Nephron progenitor cell (in vitro differentiated cells): ENCODE measurements at regions not wholly inside any gene's neighbourhood (a gene's known extent, or its start where the extent isn't known, plus 50 kb on each side); places are given as distances from the start of the nearest gene placed in this dataset.

Experiments
- DNase-seq: peaks from one replicate; pipeline ENCODE4 v3.0.0; 2021
- H3K27ac Mint-ChIP-seq: 2 replicates; pipeline ENCODE4 v1.8.0; 2021; ENCODE audit warnings: mild to moderate bottlenecking, moderate library complexity, mixed read lengths
- H3K27me3 Mint-ChIP-seq: 2 replicates; pipeline ENCODE4 v1.8.0; 2021; ENCODE audit warnings: mild to moderate bottlenecking, low read depth, mixed read lengths; ENCODE audit not compliant: poor library complexity
- H3K36me3 Mint-ChIP-seq: 2 replicates; pipeline ENCODE4 v1.8.0; 2021; ENCODE audit warnings: low read depth, mixed read lengths
- H3K4me1 Mint-ChIP-seq: 2 replicates; pipeline ENCODE4 v1.8.0; 2021; ENCODE audit warnings: mixed read lengths
- H3K4me3 Mint-ChIP-seq: 2 replicates; pipeline ENCODE4 v1.8.0; 2021; ENCODE audit warnings: mild to moderate bottlenecking, moderate library complexity, mixed read lengths
- H3K9me3 Mint-ChIP-seq: 2 replicates; pipeline ENCODE4 v1.8.0; 2021; ENCODE audit warnings: mild to moderate bottlenecking, moderate library complexity, mixed read lengths
- TF ChIP-seq, protein P1 (sequence below): fragments of 200-600 bp; sonication (generic); IDR thresholded peaks from 2 replicates; pipeline ENCODE4 v1.5.0; 2021; ENCODE audit warnings: antibody characterized with exemption

DNA sequence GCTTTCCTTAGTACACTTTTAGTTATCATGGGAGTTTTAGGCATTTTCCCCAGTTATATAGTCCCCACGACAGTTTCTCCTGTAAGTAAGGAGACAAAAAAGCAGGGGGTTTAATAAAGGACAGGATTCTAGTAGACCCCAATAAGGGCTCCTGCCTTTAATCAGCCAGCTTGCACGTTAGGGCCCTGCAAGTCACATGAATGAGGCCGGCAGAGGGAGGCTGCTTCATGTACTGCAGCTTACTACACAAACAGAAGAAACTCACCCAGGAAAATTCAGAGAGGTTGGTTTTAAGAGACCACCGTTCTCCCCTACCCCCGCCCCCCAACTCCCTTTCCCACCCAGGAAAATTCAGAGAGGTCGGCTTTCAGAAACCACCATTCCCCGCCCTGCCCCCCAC lies 229.7 kb upstream of the MOCS1 start:
- Mint-ChIP-seq H3K4me3 (no peak overlapping the region), H3K27ac (no peak overlapping the region)

DNA sequence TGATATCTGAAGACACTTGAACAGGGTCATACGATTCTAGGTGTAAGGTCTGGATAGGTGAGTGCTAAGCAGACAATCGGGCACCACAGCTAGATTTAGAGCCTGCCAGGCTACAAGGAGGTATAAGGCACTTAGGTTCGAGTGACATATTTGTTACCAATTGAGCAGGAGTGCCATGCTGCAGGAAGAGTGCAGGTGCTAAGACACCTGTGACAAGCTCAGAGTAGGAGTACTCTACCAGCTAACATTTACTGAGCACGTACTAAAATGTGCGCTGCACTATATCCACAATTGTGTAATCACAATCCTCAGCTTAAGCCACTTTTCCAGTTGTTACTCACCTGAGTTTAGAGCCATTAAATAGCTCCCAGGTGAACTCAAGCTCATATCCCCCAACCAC lies 227.8 kb upstream of the MOCS1 start:
- Mint-ChIP-seq H3K4me1 (peaks cover 9% of the 10 kb centered on the region), H3K36me3 (no peaks in the 10 kb centered on the region), H3K27ac (no peak overlapping the region), H3K27me3 (peaks cover 15% of the 10 kb centered on the region), H3K4me3 (no peak overlapping the region), H3K9me3 (no peaks in the 10 kb centered on the region)
- DNase-seq = no peak
- TF ChIP-seq, protein P1, sequence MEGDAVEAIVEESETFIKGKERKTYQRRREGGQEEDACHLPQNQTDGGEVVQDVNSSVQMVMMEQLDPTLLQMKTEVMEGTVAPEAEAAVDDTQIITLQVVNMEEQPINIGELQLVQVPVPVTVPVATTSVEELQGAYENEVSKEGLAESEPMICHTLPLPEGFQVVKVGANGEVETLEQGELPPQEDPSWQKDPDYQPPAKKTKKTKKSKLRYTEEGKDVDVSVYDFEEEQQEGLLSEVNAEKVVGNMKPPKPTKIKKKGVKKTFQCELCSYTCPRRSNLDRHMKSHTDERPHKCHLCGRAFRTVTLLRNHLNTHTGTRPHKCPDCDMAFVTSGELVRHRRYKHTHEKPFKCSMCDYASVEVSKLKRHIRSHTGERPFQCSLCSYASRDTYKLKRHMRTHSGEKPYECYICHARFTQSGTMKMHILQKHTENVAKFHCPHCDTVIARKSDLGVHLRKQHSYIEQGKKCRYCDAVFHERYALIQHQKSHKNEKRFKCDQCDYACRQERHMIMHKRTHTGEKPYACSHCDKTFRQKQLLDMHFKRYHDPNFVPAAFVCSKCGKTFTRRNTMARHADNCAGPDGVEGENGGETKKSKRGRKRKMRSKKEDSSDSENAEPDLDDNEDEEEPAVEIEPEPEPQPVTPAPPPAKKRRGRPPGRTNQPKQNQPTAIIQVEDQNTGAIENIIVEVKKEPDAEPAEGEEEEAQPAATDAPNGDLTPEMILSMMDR = no peak

More for the DNA sequence above, 229.7 kb upstream of the MOCS1 start:
- H3K27me3 Mint-ChIP-seq = peaks cover 10% of the 10 kb centered on the region
- peaks cover 9% of the 10 kb centered on the region for H3K4me1 Mint-ChIP-seq
- H3K9me3 Mint-ChIP-seq = no peaks in the 10 kb centered on the region
- DNase-seq = no peak
- H3K36me3 Mint-ChIP-seq = no peaks in the 10 kb centered on the region
- TF ChIP-seq, protein P1 = no peak

DNA sequence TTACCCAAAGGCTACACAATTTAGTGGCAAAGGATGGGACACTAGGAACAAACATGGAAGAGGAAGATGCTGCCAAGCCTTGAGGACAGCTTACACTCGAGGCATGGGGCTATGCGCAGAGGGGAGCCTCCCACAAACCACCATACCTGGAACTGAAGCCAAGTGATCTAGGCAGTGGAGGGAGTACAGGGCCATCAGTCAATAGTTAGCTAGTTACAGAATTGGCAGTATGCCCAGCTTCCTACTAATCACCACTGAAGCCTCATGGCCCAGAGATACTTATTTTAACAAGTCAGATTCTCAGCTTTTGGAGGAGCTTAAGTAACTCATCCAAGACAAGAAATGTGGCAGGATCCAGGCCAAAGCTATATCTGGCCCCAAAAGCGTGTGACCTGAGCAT lies 226.6 kb upstream of the MOCS1 start:
- DNase-seq = no peak
- no peak overlapping the region for H3K27ac Mint-ChIP-seq
- H3K27me3 Mint-ChIP-seq = peaks cover 9% of the 10 kb centered on the region
- H3K4me1 Mint-ChIP-seq = peaks cover 9% of the 10 kb centered on the region
- no peak overlapping the region for H3K4me3 Mint-ChIP-seq
- H3K36me3 Mint-ChIP-seq = no peaks in the 10 kb centered on the region
- TF ChIP-seq, protein P1 = no peak
- H3K9me3 Mint-ChIP-seq = no peaks in the 10 kb centered on the region

DNA sequence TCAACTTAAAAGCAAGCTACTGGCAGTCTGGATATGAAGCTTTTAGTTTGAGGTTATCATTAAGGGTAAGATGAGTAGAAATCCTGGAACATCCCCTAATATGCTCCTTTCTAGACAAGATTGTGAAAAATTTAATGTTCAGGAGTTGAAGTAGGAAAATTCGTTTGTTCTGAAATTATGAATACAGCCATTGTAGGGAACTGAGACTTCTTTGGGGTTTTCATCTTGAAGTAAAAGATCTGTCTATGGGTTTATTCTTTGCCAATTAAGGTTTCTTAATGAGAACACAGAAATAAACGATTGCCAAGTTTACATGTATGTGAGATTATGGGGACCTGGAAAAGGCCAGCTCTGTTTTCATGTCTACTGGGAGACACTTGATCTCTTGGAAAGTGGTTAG lies 225.6 kb upstream of the MOCS1 start:
- H3K27ac Mint-ChIP-seq = no peak overlapping the region
- peaks cover 9% of the 10 kb centered on the region for H3K4me1 Mint-ChIP-seq
- no peak overlapping the region for H3K4me3 Mint-ChIP-seq
- TF ChIP-seq, protein P1 = no peak
- peaks cover 7% of the 10 kb centered on the region for H3K27me3 Mint-ChIP-seq
- H3K36me3 Mint-ChIP-seq = no peaks in the 10 kb centered on the region
- DNase-seq = no peak
- H3K9me3 Mint-ChIP-seq = no peaks in the 10 kb centered on the region

DNA sequence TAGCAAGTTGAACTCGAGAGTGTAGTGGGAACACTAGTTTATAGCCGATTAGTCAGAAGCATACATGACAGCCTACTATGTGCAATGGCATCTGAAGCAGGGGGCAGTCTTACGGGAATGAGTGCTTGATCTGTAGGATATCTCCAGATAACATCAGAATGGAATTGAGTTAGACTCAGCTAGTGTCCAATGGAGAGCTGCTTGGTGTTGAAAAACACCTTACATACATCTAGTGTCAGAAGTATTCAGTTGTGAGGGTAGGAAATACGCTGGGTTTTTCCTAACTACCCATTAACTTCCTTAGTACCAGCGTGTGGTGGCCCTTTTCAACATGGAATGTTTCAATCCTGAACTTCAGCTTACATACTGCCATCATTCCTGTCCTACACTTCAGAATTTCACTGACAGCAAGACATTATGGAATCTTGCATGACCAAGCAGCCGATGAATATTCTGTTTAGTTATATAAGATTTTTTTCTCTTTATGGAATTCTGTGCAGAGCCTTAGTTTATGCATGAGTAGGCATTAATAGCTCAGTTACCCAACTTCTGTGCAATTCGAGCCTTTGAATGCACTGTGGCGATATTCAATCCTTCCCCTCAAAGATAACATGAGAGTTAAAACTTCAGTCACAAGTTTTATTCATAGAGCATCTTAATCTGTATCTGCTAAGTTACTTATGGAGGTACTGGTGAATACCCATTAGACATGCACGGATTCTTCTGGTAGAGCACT lies 218.6 kb upstream of the MOCS1 start:
- H3K9me3 Mint-ChIP-seq = no peaks in the 10 kb centered on the region
- H3K27me3 Mint-ChIP-seq = peaks cover 11% of the 10 kb centered on the region
- no peak overlapping the region for H3K27ac Mint-ChIP-seq
- no peaks in the 10 kb centered on the region for H3K4me1 Mint-ChIP-seq
- TF ChIP-seq, protein P1 = no peak
- no peaks in the 10 kb centered on the region for H3K36me3 Mint-ChIP-seq
- no peak for DNase-seq
- H3K4me3 Mint-ChIP-seq = no peak overlapping the region

DNA sequence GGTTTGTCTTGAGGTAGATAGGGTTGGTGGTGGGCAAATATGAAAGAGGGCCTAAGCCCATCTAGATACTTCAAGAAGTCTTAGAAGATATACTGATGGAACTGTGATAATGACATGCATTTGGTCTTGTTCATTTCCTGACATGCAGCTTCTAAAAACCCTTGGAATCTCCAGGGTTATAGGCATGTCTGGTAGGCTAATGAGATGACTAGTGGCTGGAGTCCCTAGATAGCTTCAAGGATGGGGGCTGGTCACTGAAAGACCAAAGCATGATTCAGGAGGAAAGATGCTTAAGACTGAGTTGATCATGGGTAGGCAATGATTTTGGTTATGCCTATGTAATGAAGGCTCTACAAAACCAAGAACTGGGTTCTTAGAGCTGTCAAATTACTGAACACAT lies 217.9 kb upstream of the MOCS1 start:
- TF ChIP-seq, protein P1 = no peak
- peaks cover 11% of the 10 kb centered on the region for H3K27me3 Mint-ChIP-seq
- H3K4me1 Mint-ChIP-seq = no peaks in the 10 kb centered on the region

More for the DNA sequence above, 217.9 kb upstream of the MOCS1 start:
- Mint-ChIP-seq H3K4me3 (no peak overlapping the region), H3K9me3 (no peaks in the 10 kb centered on the region), H3K27ac (no peak overlapping the region), H3K36me3 (no peaks in the 10 kb centered on the region)
- DNase-seq = no peak
